ENCODE measurements at regions not wholly inside any gene's neighbourhood (a gene's known extent, or its start where the extent isn't known, plus 50 kb on each side); places are given as distances from the start of the nearest gene placed in this dataset.

DNA sequence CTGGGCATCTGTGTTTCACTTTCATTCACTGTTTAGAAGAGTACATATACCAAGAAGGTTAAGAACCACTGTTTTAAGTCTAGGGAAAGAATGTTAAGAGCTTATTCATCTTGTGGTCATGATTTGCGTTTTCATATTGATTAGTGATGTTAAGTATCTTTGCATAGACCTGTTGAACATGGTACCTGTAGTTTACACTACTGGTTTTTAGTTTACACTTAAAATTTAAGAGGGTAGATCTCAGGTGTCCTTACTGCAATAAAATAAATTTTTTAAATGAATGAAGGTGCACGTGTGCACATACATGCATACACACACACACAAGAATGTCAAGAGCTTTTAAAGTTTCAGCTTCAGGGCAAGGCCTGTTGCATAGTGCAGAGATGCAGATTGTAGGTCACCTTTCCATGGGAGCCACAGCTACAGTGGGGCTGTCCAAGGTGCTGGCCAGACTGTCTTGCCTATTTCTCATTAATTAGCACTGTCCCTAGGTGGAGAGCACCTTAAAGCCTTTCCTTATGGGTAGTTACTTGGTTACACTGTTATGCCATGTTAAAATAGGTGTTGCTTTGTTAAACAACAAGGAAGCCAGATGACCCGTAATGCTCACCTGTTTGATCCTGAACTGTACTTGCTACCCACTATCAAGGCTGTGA lies 543.0 kb upstream of the DAB1 start:
- TF ChIP-seq EZH2 (IDR thresholded peaks at IDR 0.05; ENCODE audit: borderline replicate concordance, insufficient read depth, low read depth, low read length, poor library complexity, severe bottlenecking): no peak
- TF ChIP-seq, protein P1, sequence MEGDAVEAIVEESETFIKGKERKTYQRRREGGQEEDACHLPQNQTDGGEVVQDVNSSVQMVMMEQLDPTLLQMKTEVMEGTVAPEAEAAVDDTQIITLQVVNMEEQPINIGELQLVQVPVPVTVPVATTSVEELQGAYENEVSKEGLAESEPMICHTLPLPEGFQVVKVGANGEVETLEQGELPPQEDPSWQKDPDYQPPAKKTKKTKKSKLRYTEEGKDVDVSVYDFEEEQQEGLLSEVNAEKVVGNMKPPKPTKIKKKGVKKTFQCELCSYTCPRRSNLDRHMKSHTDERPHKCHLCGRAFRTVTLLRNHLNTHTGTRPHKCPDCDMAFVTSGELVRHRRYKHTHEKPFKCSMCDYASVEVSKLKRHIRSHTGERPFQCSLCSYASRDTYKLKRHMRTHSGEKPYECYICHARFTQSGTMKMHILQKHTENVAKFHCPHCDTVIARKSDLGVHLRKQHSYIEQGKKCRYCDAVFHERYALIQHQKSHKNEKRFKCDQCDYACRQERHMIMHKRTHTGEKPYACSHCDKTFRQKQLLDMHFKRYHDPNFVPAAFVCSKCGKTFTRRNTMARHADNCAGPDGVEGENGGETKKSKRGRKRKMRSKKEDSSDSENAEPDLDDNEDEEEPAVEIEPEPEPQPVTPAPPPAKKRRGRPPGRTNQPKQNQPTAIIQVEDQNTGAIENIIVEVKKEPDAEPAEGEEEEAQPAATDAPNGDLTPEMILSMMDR (IDR thresholded peaks at IDR 0.05): no peak
- 80% methylated on average over 1 of the region's 3 CpGs for WGBS (ENCODE audit: insufficient coverage)
- Histone ChIP-seq H3K4me3 (ENCODE audit: control extremely low read depth in 1 of 5, extremely low read depth in 1 of 5, insufficient read depth in 1 of 5, low read depth in 2 of 5, low read length in 4 of 5) (no peak overlapping the region), H3K4me2 (replicated peaks; ENCODE audit: low read depth, low read length, poor library complexity, severe bottlenecking) (no peak overlapping the region), H3K27me3 (replicated peaks in 1 of 4; ENCODE audit: control extremely low read depth in 1 of 4, control insufficient read depth in 3 of 4, insufficient read depth in 4 of 4, low read length in 3 of 4) (no peaks in the 10 kb centered on the region), H3K27ac (ENCODE audit: low read length in 2 of 2) (no peak overlapping the region), H3K79me2 (ENCODE audit: control insufficient read depth, insufficient read depth, low read length) (no peaks in the 10 kb centered on the region), H3K36me3 (replicated peaks in 1 of 2; ENCODE audit: control extremely low read depth in 1 of 2, control insufficient read depth in 1 of 2, extremely low read depth in 1 of 2, insufficient read depth in 2 of 2, low read length in 1 of 2) (no peaks in the 10 kb centered on the region), H3K9ac (ENCODE audit: low read length) (no peak overlapping the region), H3K9me3 (ENCODE audit: control extremely low read depth in 1 of 3, control insufficient read depth in 2 of 3, insufficient read depth in 1 of 3, low read length in 2 of 3) (no peaks in the 10 kb centered on the region), H3K4me1 (ENCODE audit: control insufficient read depth in 2 of 2, insufficient read depth in 2 of 2, low read length in 2 of 2) (no peaks in the 10 kb centered on the region), H2AFZ (ENCODE audit: insufficient read depth, low read depth, low read length, poor library complexity, severe bottlenecking) (no peak overlapping the region), H4K20me1 (ENCODE audit: control insufficient read depth, insufficient read depth, low read length, poor library complexity, severe bottlenecking) (no peaks in the 10 kb centered on the region)
- ChIA-PET POLR2A (no interaction called here), CTCF (no interaction called here)
- H3K4me1 Mint-ChIP-seq: no peaks in the 10 kb centered on the region
- ATAC-seq (ENCODE audit: low read depth): no peak
- no peak for DNase-seq
- H3K4me3 Mint-ChIP-seq: no peak overlapping the region
- H3K9me3 Mint-ChIP-seq (ENCODE audit: insufficient read depth): no peaks in the 10 kb centered on the region
- no peaks in the 10 kb centered on the region for H3K27me3 Mint-ChIP-seq
- intact Hi-C loops (cut with micrococcal nuclease): no loop called here
- H3K27ac Mint-ChIP-seq: no peak overlapping the region

DNA sequence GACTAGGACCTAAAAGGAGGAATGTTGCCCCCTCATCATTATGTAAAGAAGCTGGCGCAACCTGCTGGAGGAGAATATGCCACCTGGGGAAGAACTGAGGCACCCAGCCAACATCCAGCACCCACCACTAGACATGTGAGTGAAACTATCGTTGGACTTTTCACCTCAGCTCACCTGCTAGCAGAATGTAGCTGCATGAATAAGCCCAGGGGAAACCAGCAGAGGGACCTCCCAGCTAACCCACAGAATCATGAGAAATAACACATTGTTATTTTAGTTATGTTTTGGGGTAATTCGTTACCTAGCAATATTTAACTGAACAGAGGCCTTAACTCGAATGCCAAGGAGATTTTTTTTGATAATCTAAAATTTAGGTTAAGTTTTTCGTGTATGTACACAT lies 542.5 kb upstream of the DAB1 start:
- POLR2A ChIA-PET: no interaction called here
- DNase-seq: no peak
- no peak for ATAC-seq (ENCODE audit: low read depth)

More for the DNA sequence above, 542.5 kb upstream of the DAB1 start:
- H3K9me3 ChIP-seq (ENCODE audit: control extremely low read depth in 1 of 3, control insufficient read depth in 2 of 3, insufficient read depth in 1 of 3, low read length in 2 of 3): no peaks in the 10 kb centered on the region
- no peak overlapping the region for H3K4me2 ChIP-seq (replicated peaks; ENCODE audit: low read depth, low read length, poor library complexity, severe bottlenecking)
- intact Hi-C loops (cut with micrococcal nuclease): no loop called here
- no peak overlapping the region for H3K27ac Mint-ChIP-seq
- H3K4me3 ChIP-seq (ENCODE audit: control extremely low read depth in 1 of 5, extremely low read depth in 1 of 5, insufficient read depth in 1 of 5, low read depth in 2 of 5, low read length in 4 of 5): no peak overlapping the region
- no peaks in the 10 kb centered on the region for H3K27me3 ChIP-seq (replicated peaks in 1 of 4; ENCODE audit: control extremely low read depth in 1 of 4, control insufficient read depth in 3 of 4, insufficient read depth in 4 of 4, low read length in 3 of 4)
- no peaks in the 10 kb centered on the region for H3K9me3 Mint-ChIP-seq (ENCODE audit: insufficient read depth)
- no peak overlapping the region for H3K9ac ChIP-seq (ENCODE audit: low read length)
- no peak overlapping the region for H3K4me3 Mint-ChIP-seq
- no peaks in the 10 kb centered on the region for H3K36me3 ChIP-seq (replicated peaks in 1 of 2; ENCODE audit: control extremely low read depth in 1 of 2, control insufficient read depth in 1 of 2, extremely low read depth in 1 of 2, insufficient read depth in 2 of 2, low read length in 1 of 2)
- no peaks in the 10 kb centered on the region for H3K4me1 Mint-ChIP-seq
- CTCF ChIA-PET: no interaction called here
- no peaks in the 10 kb centered on the region for H3K79me2 ChIP-seq (ENCODE audit: control insufficient read depth, insufficient read depth, low read length)
- no peak overlapping the region for H3K27ac ChIP-seq (ENCODE audit: low read length in 2 of 2)
- H2AFZ ChIP-seq (ENCODE audit: insufficient read depth, low read depth, low read length, poor library complexity, severe bottlenecking): no peak overlapping the region
- H3K27me3 Mint-ChIP-seq: no peaks in the 10 kb centered on the region
- TF ChIP-seq, protein P1 (IDR thresholded peaks at IDR 0.05): no peak
- TF ChIP-seq EZH2 (IDR thresholded peaks at IDR 0.05; ENCODE audit: borderline replicate concordance, insufficient read depth, low read depth, low read length, poor library complexity, severe bottlenecking): no peak
- WGBS (ENCODE audit: insufficient coverage): no CpG with 5 or more reads among the region's 5 CpGs
- no peaks in the 10 kb centered on the region for H4K20me1 ChIP-seq (ENCODE audit: control insufficient read depth, insufficient read depth, low read length, poor library complexity, severe bottlenecking)
- no peaks in the 10 kb centered on the region for H3K4me1 ChIP-seq (ENCODE audit: control insufficient read depth in 2 of 2, insufficient read depth in 2 of 2, low read length in 2 of 2)
